Heart left ventricle (tissue), 16 donors: ENCODE measurements at regions not wholly inside any gene's neighbourhood (a gene's known extent, or its start where the extent isn't known, plus 50 kb on each side); places are given as distances from the start of the nearest gene placed in this dataset.

Experiments
- ATAC-seq, 4 donors: fragments of 200-7000 bp; cut with Tn5 transposase; one replicate each; pipeline ENCODE4 v1.9.1; 2020 to 2022; ENCODE audit warnings: moderate library complexity in 4 of 4, mild to moderate bottlenecking in 3 of 4, moderate number of reproducible peaks in 1 of 4
- DNase-seq, 5 donors: peaks; one replicate each; pipeline ENCODE4 v3.0.0-alpha.2; 2020
- H3K27ac ChIP-seq, 12 donors: fragments of 200-600 bp; sonication (generic) in 4 of 12; one replicate each; pipeline versions ENCODE4 v1.5.0 to v1.8.0; 2016 to 2022; ENCODE audit warnings: mild to moderate bottlenecking in 2 of 12
- H3K27me3 ChIP-seq, 9 donors: fragments of 200-600 bp; sonication (generic) in 2 of 9; one replicate each; pipeline versions ENCODE4 v1.5.1 to v1.8.0; 2016 to 2022; ENCODE audit warnings: mild to moderate bottlenecking in 3 of 9
- H3K36me3 ChIP-seq, 9 donors: fragments of 200-600 bp; sonication (generic) in 2 of 9; one replicate each; pipeline versions ENCODE4 v1.5.0 to v1.8.0; 2018 to 2022; ENCODE audit warnings: mild to moderate bottlenecking in 2 of 9
- H3K4me1 ChIP-seq, 12 donors: fragments of 200-600 bp; sonication (generic) in 4 of 12; one replicate each; pipeline versions ENCODE4 v1.5.0 to v1.8.0; 2016 to 2022; ENCODE audit warnings: mild to moderate bottlenecking in 3 of 12
- H3K4me3 ChIP-seq, 12 donors: fragments of 200-600 bp; sonication (generic) in 4 of 12; one replicate each; pipeline versions ENCODE4 v1.5.0 to v1.8.0; 2017 to 2022; ENCODE audit warnings: mild to moderate bottlenecking in 9 of 12, moderate library complexity in 4 of 12
- H3K9me3 ChIP-seq, 12 donors: fragments of 200-600 bp; sonication (generic) in 4 of 12; one replicate each; pipeline versions ENCODE4 v1.5.0 to v1.8.0; 2016 to 2022; ENCODE audit warnings: mild to moderate bottlenecking in 1 of 12
- POLR2A ChIP-seq, 2 donors: fragments of 450-650 bp; IDR thresholded peaks; one replicate each; pipeline ENCODE4 v1.6.1; 2017; ENCODE audit warnings: antibody characterized with exemption in 2 of 2, mild to moderate bottlenecking in 2 of 2, moderate library complexity in 2 of 2
- WGBS, 4 donors: extraction: QIAGEN DNeasy Blood & Tissue Kit in 2 of 4; methylation state at CpG; one replicate each; pipeline versions ENCODE4 v1.1.5 to v1.1.7; 2013 to 2018; 5-methylcytosine and 5-hydroxymethylcytosine counted together
- intact Hi-C, 10 donors: fragments of 100-400 bp; cut with DNase I; formaldehyde crosslinking; loops; one replicate each; pipeline versions ENCODE4 v1.11.1 to v1.14.2; 2022
- TF ChIP-seq, protein P1 (sequence below), 12 donors: fragments of 200-600 bp; sonication (generic) in 4 of 12; IDR thresholded peaks; one replicate each; pipeline versions ENCODE4 v1.5.0 to v1.8.0; 2018 to 2022; ENCODE audit warnings: antibody characterized with exemption in 12 of 12, mild to moderate bottlenecking in 5 of 12
- donor health status: ischemic (EF 13 %, LVEDD 7.1; RV severe dilation, severe dysfunction).
- donor health status: healthy with polysubstance abuse.
- donor health status: DM: no; HTN: yes; CAD: no.
- donor health status: DM: no; HTN: no; CAD: no.
- donor health status: ischemic (EF 25% LVEDD 6.9; RV normal size, moderate dysfunction).
- donor health status: ischemic (EF 25% LVEDD 5.7; RV mildly dilated, moderate dysfunction).
- donor health status: healthy.
- donor health status: DM: yes; HTN: yes; CAD: no.
- donor health status: ischemic (EF 35%, LVEDD 5.7; RV mildly dilated, moderate dysfunction).
- donor health status: nonischemic (EF 11% LVEDD 7.7; RV severe dilation, severe dysfunction).
- donor health status: DM: yes; HTN: yes; CAD: no.
- donor health status: PGD.
- donor health status: ischemic (EF 29% LVEDD 5.4; RV normal size, mild dysfunction).
- donor health status: nonischemic (EF 23%, LVEDD 6.1; RV moderate dilation, normal function).

DNA sequence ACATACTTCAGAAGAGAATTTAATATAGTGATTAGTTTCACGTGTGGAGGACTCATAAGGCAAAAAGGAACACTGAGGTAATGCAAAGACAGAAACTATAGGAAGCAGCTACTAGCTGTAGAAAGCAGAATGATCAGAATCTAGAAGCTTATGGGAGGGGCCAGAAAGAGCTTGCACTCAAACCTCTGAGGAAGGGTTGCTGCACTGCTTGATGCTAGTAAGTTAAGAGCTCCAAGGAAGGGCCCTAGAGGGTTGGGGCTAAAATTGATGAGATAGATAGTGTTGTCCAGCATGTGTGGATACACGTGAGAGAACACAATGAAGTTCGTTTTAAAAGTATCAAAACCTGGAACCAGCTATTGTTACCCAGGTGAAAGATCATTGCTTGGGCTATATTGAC, 311.1 kb downstream of the SLC6A15 start:
- no peak overlapping the region for H3K4me3 ChIP-seq
- intact Hi-C loops = no loop called here
- no peaks in the 10 kb centered on the region for H3K9me3 ChIP-seq
- no peak for DNase-seq
- no peaks in the 10 kb centered on the region for H3K27me3 ChIP-seq
- no peaks in the 10 kb centered on the region for H3K4me1 ChIP-seq
- no peak for ATAC-seq
- no peaks in the 10 kb centered on the region for H3K36me3 ChIP-seq
- WGBS, 4 donors = 71 to 80% (median 73%) methylated on average over 3 of the region's 3 CpGs
- no peak overlapping the region for H3K27ac ChIP-seq
- no peak for TF ChIP-seq POLR2A (IDR thresholded peaks at IDR 0.05)
- TF ChIP-seq, protein P1, sequence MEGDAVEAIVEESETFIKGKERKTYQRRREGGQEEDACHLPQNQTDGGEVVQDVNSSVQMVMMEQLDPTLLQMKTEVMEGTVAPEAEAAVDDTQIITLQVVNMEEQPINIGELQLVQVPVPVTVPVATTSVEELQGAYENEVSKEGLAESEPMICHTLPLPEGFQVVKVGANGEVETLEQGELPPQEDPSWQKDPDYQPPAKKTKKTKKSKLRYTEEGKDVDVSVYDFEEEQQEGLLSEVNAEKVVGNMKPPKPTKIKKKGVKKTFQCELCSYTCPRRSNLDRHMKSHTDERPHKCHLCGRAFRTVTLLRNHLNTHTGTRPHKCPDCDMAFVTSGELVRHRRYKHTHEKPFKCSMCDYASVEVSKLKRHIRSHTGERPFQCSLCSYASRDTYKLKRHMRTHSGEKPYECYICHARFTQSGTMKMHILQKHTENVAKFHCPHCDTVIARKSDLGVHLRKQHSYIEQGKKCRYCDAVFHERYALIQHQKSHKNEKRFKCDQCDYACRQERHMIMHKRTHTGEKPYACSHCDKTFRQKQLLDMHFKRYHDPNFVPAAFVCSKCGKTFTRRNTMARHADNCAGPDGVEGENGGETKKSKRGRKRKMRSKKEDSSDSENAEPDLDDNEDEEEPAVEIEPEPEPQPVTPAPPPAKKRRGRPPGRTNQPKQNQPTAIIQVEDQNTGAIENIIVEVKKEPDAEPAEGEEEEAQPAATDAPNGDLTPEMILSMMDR (IDR thresholded peaks at IDR 0.05) = no peak

DNA sequence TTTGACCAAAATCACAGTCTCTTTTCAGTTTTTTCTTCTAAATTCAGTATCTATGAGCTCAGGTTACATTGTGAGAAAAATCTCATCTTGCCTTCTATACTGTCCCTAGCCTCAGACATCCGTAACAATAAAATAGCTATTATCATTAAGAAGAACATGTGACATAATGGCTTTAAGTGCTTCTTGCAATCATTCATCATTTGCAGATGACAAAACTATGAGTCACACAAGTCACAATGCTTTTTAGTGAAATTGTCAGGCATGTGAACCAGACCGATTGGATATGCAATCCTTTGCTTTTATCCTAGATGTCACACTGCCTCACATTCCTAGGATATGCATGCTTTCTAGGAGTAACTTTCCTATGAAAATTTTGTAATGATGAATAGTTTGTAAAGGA, 313.1 kb downstream of the SLC6A15 start:
- WGBS, 4 donors = 27 to 34% (median 32%) methylated on average over 2 of the region's 2 CpGs
- no peaks in the 10 kb centered on the region for H3K9me3 ChIP-seq
- intact Hi-C loops = no loop called here
- no peaks in the 10 kb centered on the region for H3K4me1 ChIP-seq
- ATAC-seq = no peak
- no peaks in the 10 kb centered on the region for H3K36me3 ChIP-seq
- H3K27ac ChIP-seq = no peak overlapping the region
- TF ChIP-seq POLR2A (IDR thresholded peaks at IDR 0.05) = no peak
- TF ChIP-seq, protein P1 (IDR thresholded peaks at IDR 0.05) = no peak
- no peaks in the 10 kb centered on the region for H3K27me3 ChIP-seq
- H3K4me3 ChIP-seq = no peak overlapping the region
- DNase-seq = no peak

DNA sequence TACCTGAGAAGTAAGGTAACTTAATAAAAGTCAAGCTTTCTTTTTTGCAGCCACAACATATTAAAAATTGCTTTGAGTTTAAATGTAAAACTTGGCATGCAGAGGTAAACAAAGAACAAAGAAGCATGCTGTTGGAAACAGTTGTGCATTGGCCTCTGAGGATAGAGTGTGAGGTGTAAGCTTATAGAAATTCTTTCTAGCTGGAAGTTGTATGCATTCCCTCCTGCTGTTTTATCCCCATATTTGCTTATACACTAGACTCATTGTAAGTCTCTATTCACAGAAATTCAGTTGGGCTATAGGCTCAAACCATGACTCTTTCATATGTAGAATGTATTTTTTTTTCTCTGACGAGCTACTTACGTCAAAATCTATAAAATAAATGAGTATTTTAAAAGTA, 316.3 kb downstream of the SLC6A15 start:
- TF ChIP-seq POLR2A (IDR thresholded peaks at IDR 0.05) = no peak
- TF ChIP-seq, protein P1 (IDR thresholded peaks at IDR 0.05) = no peak
- intact Hi-C loops = no loop called here
- ATAC-seq = no peak
- H3K4me1 ChIP-seq = no peaks in the 10 kb centered on the region
- 82 to 88% (median 85%) methylated on average over 2 of the region's 2 CpGs for WGBS, 4 donors
- no peaks in the 10 kb centered on the region for H3K9me3 ChIP-seq
- no peak for DNase-seq
- no peak overlapping the region for H3K27ac ChIP-seq
- H3K36me3 ChIP-seq = no peaks in the 10 kb centered on the region
- H3K4me3 ChIP-seq = no peak overlapping the region
- H3K27me3 ChIP-seq = no peaks in the 10 kb centered on the region

DNA sequence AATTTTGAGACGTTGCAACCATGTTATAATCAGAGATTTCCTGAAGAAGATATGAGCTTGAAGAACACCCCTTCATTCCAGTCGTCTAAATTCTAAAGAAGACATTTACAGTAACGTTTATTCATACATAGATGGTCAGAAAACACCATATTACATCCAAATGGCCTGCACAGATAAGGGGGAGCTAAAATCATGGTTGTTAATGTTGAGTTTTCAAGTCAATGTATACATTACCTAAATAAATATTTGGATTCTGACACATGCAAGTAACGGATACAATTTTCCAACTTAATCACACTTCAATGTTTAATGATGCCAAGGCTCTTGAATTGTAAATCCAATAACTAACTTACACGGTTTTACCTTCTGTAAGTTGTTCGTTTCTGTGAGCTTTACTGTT, 318.4 kb downstream of the SLC6A15 start:
- DNase-seq (no peak), ATAC-seq (no peak)
- H3K9me3 ChIP-seq = no peaks in the 10 kb centered on the region
- 61 to 74% (median 72%) methylated on average over 6 of the region's 6 CpGs for WGBS, 4 donors
- intact Hi-C loops = no loop called here
- no peaks in the 10 kb centered on the region for H3K36me3 ChIP-seq
- H3K27me3 ChIP-seq = no peaks in the 10 kb centered on the region
- TF ChIP-seq, protein P1 (IDR thresholded peaks at IDR 0.05) = no peak
- TF ChIP-seq POLR2A (IDR thresholded peaks at IDR 0.05) = no peak
- H3K4me1 ChIP-seq = no peaks in the 10 kb centered on the region
- no peak overlapping the region for H3K27ac ChIP-seq
- no peak overlapping the region for H3K4me3 ChIP-seq
